Ureter (tissue), 1 donor: ENCODE measurements at regions not wholly inside any gene's neighbourhood (a gene's known extent, or its start where the extent isn't known, plus 50 kb on each side); places are given as distances from the start of the nearest gene placed in this dataset.

Experiments used
- DNase-seq: peaks from one replicate; pipeline ENCODE4 v3.0.0-alpha.2; 2020; ENCODE audit warnings: low spot score
- donor health status: DM: yes; HTN: yes; CAD: no.

DNA sequence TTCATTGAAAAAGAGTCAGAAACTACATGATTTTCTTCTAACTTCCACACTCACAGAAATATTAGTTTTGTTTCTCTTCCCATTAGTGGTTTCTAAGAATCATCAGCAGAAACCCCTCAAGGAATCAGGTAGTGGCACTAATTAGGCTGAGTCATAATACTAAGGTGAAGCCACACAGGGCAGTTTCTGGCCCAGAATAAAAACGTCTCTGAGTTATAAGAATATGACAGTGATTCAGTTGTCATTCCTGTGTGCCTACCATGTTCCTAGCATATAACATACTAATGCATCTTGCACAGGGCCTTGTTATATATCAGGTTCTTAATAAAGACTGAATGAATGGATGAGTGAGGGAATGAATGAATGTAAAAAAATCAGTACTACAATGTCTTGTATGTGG, 206.0 kb upstream of the PLEKHG7 start:
- no peak for DNase-seq

DNA sequence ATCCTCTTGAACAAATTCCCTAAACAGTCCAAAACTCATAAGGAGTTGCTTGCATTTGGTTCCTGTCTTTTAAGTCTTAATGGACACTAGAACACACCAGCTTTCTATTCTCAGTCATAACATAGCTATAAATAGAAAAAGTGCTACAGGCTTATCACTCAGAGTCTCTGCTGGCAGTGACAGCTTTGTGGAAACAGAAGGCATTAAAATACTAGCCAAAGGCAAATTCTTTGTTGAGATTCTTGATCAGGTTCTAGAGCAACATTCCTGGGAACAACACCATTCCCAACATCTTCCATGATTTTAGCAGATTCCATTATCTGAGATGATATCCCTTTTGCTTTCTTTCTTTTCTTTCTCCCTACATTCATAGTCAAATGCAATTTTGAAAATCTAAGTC, 207.7 kb upstream of the PLEKHG7 start:
- DNase-seq = no peak

DNA sequence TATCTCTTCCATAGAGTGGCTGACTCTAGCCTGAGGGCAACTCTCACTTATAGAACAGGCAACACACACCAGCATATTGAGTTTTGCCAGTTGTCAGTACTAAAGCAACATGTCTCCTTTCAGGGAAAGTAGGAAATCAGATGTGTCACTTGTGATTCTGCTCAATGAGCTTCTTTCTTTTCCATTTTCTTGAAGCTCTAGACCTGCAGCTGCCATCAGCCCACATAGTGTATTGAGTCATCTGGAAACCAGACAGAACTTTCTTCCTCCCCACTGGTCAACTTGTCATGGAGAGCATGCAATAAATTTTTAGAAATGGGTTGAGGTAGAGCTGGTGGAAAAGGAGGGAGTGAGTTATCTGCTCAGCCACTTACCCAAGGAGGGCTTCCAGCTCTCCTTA, 209.0 kb upstream of the PLEKHG7 start:
- DNase-seq = no peak

DNA sequence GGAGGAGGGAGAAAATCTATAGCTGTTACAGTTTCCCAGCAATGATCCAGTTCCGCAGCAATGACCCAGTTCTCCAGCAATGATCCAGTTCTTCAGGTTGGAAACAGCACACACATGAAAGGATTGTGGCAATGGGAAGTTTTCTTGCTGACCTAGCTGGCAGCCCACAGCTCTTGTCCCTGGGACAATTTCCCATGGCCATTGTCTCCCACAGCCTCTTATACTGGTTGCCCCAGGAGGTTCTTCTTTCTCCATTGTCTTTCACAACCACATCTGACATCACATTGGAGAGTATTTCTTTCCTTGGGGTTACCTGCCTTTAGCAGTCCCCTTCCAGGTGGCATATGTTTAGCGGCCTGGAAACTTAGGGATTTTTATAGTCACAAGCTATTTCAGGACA, 209.8 kb upstream of the PLEKHG7 start:
- no peak for DNase-seq

DNA sequence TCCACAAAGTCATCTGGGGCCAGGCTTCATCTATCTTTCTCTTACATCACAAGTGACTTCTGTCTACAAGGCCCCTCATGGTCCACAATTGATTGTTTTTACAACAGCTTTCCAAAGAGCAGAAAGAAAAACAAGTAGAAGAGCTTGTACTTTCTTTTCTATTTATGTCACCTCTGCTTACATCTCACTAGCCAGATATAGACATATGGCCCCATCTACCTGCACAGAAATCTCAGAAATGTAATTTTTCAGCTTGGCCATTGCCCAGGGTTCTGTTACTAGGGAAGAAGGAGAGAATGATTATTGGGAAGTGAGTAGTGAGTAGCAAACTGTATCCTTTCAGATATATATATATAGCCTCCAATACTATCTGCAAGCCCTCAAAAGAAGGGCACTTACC, 210.5 kb upstream of the PLEKHG7 start:
- DNase-seq = no peak

DNA sequence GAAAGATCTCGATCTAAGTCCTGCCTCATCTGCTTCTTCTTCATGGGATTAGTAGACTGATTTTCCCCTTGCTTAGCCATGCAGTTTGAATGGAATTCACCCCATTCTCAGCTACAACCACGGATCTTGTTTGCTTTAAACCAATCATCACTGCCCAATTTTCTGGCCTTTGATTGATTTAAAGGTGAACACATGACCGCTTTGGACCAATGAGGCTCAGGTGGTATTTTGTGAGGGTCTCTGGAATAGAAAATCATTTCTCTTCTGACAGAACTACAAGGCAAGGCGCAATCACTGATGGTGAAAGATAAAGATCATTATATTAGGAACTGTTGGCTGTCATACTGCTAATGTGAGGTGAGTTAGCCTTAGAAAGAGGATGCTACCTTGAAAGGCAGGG, 213.0 kb upstream of the PLEKHG7 start:
- no peak for DNase-seq

DNA sequence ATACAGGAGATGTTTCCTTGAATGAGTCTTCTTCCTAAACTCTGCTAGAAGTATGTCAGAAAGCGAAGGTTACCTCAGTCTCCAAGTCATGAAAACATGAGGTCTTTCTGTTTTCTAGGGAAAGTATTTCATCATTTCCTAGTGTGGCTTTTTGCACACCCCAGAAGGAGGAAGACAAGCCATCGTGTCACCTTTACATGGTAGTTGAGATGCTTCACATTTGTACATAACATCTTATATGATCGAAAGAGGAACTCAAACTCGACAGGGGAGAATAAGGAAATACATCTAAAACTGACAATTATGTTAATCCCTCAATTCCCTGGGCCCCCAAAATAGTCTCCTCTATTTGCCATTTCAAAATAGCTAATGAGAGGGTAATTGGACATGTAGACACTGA, 214.1 kb upstream of the PLEKHG7 start:
- no peak for DNase-seq

DNA sequence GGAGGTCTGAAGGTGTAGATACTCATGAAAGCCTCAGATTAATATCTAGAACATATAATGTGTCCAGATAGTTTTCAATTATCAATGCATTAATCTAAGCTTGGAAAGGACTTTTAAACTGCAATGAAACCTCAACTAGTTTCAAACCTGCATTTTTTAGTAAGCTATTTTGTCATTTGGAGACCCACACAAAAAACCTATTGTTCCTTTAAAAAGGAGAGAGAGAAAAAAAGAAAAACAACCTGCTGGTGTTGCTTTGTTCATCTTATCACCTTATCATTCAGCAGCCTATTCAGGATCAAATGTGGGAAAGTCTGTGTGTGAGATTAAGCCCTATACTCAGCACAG, 215.7 kb upstream of the PLEKHG7 start:
- DNase-seq = no peak

DNA sequence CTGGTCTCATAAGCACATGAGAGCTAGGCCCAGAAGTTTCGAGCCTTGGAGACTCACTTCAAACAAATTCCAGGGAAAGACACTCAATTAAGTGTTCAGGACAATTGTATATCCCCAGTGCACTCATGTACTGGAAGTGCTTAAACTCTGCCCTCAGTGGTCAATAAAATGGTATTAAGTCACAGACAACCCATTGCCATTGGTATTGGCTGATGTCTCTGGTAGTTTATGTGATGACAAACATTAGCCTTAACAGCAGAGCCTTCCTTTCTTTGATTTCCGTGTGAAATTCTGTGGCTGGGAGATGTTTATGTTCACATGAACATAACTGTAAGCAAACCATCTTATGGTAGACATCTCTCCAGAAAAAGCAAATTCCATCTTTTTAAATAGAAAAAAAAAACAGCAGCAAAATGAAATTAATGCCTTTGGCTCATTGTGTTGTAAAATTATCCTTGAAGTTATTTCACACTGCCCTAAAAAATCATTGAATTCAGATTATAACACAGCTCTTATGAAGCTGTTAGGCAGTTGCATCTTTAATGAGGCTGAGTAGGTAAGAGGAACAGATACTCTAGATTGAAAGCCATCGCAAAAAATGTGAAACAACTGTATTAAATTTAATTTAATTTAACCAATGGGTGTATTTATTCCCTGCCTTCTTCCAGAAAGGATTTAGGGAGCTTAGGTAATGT, 216.2 kb upstream of the PLEKHG7 start:
- no peak for DNase-seq

DNA sequence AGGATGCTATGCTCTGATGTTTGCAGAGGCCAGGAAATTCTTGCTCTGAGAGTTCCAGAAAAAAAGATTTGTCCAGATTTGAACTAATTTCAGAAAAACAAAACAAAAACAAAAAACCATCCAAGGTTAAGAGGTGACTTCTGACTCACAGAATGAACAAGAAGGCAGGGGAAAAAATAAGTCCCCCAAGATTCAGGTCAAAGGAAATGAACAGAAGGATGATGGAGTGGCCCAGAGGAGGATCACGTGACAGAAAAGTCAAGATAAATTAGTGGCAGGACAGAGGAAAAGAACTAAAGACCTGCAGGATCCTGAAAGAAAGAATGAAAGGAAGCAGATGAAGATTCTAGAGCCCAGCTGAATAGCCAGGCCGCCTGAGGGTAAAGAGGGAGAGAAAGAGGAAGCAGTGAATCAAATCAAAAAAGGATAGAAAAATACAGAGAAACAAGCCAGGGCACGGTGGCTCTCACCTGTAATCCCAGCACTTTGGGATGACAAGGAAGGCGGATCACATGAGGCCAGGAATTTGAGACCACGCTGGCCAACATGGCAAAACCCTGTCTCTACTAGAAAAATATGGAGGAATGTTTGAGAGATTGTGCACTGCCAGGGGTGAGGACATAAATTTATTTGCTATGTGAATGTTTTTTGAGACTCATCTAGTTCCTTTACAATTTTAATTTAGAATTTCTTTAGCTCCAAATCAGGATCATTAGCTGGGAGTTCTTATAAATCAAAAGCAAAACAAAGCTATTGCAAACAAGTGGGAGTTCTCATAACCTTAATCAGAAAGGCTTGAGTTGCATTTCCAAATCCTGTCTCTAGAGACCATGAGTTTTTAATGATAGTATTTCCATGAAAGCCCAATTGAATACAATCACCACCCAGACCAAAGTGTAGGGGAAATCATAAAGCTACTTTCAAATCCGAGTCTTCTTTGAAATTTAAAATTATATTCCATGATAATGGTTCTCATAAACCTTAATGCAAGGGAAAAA, 217.1 kb upstream of the PLEKHG7 start:
- DNase-seq = no peak

DNA sequence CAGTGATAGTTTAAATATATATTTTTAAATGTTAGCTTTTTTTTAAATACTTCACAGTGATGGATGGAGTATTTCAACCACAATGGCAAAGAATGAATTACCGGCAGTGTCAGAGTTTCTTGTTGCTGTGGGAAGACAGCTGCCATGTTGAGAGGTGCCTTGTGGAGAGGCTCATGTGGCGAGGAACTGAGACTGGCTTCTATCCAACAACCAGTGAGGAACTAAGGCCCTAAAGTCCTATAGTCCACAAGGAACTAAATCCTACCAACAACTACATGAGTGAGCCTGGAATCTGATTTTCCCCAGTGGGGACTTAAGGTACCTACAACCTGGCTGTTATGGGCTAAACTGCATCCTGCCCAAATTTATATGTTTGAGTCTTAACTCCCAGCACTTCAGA, 220.2 kb upstream of the PLEKHG7 start:
- no peak for DNase-seq

DNA sequence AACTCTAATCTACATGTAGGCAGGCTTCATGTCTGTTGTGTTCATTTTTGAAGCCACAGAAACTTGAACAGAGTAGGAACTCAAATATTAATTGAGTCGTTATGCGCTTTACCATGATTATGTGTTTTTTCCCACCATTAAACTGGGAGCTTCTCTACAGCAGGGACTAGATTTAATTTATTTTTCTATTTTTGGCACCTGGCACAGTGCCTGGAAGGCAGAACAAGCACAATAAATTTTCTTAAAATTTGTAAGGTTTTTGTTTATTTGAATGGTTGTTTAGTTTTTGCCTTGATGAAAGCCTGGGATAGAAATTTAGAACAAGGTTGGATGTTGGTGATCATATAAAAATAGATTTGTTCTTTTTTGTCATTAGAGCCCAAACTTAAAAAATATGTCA, 221.7 kb upstream of the PLEKHG7 start:
- DNase-seq = no peak

DNA sequence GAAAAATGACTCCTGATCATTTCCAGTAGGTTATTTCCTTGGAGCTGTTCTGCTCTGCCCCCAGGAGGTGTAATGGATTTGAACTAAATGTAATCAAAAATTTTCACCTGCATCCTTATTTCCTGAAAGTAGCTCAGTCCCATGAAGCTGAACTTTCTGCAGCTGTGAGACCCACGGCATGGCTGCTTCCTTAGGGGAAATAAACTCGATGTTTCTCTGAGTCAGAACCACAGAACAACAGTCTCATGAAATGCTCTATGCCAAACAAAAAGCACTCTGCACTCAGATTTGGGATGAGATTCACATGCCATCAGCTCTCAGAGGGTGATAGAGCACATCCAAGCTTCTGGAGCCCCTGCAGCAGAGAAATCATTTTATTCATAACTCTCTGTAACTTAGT, 224.1 kb upstream of the PLEKHG7 start:
- DNase-seq = no peak

DNA sequence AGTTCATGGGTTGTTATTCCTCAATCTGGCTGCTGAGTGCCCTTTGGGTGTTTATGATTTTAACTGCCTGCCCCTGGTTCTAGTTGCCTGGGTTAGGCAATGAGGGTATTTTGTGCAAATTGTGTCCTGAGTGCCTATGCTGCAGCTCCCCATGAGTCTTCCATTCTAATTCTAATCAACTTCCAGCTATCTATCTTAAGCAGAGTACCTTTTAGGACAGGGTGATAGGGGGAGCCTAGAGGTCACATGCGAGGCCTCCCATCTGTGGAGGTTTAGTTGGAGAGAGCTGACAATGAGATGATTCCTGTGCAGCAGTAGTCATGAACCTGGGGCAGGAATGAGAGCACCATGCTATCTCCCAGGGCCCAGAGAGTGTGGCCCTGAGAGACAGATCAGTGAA, 225.9 kb upstream of the PLEKHG7 start:
- no peak for DNase-seq

DNA sequence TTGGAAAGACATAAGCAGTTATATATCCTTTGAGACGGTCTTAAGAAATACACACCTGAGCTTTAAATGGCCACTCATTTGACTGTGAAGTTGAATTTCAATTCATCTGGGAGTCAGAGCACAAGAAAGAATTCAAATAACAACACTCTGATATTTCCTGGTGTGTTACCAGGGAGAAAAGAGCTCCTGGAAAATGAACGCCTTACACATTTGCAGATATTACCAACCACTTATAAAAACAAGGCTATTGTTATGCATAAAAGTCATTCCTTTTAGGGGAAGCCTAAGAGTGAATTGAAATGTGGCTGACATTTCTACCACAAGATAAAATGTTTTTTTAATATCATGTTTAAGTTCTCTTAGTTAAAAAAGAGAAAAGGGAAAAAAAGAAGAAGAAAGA, 229.2 kb upstream of the PLEKHG7 start:
- no peak for DNase-seq

DNA sequence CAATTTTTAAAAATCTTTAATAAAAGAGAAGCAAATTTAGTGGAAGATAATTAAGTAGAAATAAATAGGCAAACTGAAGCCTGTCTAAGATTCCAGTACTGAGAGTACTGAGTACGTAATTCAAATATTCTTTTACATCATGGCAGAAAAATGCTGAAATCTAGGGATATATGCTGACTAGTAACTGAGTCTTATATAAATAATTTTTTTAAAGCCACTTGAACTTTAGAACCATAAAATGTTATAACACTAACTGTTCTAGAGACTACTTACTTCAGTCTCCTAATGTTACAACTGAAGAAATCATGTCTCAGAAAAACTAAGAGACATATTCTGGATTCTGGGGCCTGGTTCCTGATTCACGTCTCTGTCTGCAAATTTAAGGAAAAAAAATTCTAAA, 230.6 kb upstream of the PLEKHG7 start:
- no peak for DNase-seq

DNA sequence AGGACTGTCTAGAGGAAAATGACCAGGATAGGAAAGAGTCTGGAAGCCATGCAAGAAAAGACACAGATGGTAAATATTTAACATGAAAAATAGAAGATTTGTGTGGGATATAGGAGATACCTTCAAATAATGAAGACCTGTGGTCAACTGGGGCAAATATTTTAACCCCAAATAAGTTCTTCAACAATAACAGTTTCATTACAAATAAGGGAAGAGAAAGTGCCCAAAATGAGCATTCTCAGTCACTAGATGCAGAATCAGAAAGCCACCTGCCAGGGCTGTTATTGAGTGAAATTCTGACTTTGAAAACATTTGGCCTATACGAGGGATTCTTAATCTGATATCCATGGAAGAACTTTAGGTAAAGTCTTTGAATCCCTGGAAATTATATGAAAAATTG, 231.2 kb upstream of the PLEKHG7 start:
- no peak for DNase-seq

DNA sequence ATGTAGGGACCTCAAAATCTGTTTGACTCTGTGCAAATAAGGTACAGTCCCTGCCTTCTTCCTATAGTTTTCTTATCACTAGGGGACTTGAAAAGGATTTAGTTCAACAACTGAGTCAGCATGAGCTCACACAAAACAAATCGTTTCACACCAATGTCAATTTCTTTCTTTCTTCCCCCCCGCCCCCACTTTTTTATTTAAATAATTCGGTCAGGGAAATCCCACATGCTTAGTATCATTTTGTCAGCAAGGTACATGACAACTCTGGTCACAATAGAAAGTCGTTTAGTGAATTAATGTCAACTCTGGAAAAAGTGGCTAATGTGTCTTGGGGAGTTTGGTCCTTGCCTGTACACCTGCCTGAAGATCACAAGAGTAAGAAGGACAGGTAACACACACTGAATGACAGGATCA, 232.2 kb upstream of the PLEKHG7 start:
- no peak for DNase-seq

DNA sequence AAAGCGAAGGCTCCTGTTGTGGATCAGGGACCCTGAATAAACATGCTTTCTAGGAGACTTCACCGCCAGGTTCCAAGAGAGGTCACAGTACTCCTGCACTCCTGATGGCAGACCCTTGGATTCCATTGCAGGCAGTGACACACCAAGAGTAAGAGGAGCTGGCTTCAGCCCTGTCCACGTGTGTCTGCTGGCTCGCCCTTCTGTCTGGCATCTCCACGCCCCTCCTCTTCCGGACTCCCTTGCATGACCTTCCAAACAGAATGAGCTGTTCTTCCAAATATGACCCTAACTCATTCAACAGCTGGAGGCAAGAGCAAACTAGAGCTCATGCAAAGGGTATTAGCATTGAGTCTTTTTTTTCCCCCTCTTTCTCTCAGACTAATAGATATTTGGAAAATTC, 233.0 kb upstream of the PLEKHG7 start:
- no peak for DNase-seq

DNA sequence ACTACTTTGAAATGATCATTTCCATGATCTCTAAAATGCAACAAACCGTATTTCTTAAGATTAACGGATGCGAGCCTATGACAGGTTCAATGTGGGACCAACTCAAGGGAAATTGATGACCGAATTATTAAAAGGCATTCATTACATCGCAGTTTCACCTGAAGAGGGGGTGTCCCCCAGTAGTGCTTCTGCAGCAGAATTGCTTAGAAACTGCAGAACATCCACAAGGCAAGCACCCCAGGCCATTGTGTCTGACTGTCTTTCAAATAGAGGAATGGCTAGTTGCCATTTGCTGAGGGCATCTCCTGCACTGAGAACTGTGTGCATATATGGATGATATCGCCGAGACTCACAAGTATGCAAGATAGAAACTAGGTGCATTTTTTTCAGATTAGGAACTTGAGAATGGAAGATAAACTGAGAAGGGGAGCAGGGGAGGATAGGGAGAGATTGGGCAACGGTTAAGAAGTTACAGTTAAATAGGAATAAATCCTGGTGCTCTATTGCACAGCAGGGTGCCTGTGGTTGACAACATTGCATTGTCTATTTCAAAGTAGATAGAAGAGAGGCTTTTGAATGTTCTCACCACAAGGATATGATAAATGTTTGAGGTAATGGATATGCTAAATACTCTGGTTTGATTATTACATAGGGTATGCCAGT, 234.3 kb upstream of the PLEKHG7 start:
- no peak for DNase-seq

DNA sequence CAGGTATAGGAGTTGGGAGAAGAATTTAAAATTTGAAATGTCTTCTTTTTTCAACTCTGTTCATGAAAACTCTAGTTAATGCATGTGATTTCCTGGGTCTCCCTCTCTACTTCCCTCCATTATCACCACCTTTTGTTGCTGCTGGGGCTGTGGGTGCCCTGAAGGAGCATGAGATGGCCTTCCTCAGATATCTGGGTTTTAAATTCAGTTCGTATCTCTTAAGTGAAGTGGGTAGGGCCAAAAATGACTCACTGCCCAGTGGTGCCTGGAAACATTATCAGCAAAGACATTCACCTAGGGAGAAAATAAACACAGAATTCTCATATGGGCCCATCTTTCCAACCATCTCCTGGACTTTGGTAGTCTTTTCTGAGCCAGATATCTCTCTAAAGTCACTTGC, 234.9 kb upstream of the PLEKHG7 start:
- DNase-seq = no peak

DNA sequence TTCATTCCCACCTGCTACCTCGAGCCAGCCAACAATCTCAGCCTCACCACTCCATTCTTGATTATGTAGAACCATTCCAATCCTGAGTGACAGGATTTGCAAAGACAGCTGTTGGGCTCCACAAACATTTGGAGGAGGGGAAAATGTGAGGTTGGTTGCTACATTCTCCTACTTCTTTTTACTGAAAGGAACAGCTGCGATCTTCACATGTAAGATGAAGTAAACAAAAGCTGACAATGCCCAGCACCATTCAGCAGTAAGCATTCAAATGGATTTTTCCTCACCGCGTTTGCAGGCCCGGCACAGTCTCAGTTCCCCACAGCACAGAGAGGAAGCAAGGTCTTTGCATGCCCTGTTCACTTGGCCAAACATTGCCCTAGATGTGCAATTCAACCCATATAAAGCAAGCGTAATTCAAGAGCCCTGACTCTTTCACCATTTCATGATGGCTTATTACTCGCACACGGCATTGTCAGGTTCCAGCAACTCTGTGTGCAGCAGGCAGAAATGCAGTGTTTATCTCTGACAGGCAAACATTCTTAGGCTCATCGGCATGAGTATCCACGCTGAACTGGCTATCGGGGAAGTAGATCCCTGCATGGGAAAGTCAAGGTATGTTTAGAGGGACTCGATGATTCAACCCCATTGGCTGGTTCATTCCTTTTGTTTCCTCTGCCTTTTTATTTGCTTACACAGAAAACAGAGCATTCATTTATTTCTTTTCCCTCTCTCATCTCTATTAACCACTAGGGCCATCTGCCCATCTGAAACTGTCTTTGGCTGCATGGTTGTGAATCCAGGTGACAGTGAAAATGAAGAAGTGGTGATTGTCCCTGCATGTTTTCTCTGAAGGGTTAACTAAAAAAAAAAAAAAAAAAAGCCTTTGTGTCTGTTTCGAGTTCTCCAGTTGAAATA, 236.1 kb upstream of the PLEKHG7 start:
- no peak for DNase-seq
